Endothelial cell of umbilical vein (primary cell): ENCODE measurements at regions not wholly inside any gene's neighbourhood (a gene's known extent, or its start where the extent isn't known, plus 50 kb on each side); places are given as distances from the start of the nearest gene placed in this dataset.

ENCODE experiments used
- BruUV-seq: library from RNA; stranded (reverse); fragments of 400-500 nt; replicated peaks from 2 replicates; lab custom pipeline; 2021; lab: Mats Ljungman, UMichigan
- CTCF ChIA-PET: fragments of 300-600, 350-600 bp; sonication (Branson Sonifier 250); formaldehyde crosslinking; loops from one replicate; lab custom pipeline; 2021; ENCODE audit warnings: antibody characterized with exemption, inconsistent platforms; lab: Charles Lee
- POLR2A ChIA-PET: fragments of 300-600, 350-600 bp; sonication (Branson Sonifier 250); formaldehyde crosslinking; loops from one replicate; lab custom pipeline; 2021; ENCODE audit warnings: antibody characterized with exemption, inconsistent platforms; lab: Charles Lee
- DNase-seq: peaks from one replicate; pipeline ENCODE4 v3.0.0-alpha.2; 2011; ENCODE audit warnings: low read depth, low spot score
- FAIRE-seq: peaks from 2 replicates; lab custom pipeline; 2011; peaks lifted over from hg19 to GRCh38; lab: Jason Lieb, UNC
- H2AFZ ChIP-seq: 2 replicates; pipeline ENCODE4 v1.6.0; 2012; ENCODE audit warnings: low read depth, low read length, control low read depth, inconsistent platforms
- H3K27ac ChIP-seq: 2 replicates; pipeline ENCODE4 v1.5.1; 2011; ENCODE audit warnings: low read depth, mild to moderate bottlenecking, control low read depth, low read length, moderate library complexity; ENCODE audit not compliant: insufficient read depth
- H3K27me3 ChIP-seq, 2 experiments: 2 replicates each; pipeline versions ENCODE4 v1.6.0 to v1.6.1; 2011; ENCODE audit warnings: low read length in 2 of 2, mixed read lengths in 1 of 2; ENCODE audit not compliant: control insufficient read depth in 2 of 2, insufficient read depth in 2 of 2
- H3K36me3 ChIP-seq, 2 experiments: 2 replicates in 1 of 2; 3 replicates in 1 of 2; pipeline ENCODE4 v1.5.1; 2011; ENCODE audit warnings: low read length in 2 of 2, mild to moderate bottlenecking in 1 of 2, moderate library complexity in 1 of 2; ENCODE audit not compliant: control insufficient read depth in 2 of 2, insufficient read depth in 2 of 2; ENCODE audit errors: extremely low read depth in 1 of 2
- H3K4me1 ChIP-seq: 3 replicates; pipeline ENCODE4 v1.5.1; 2011; ENCODE audit warnings: mild to moderate bottlenecking, low read length; ENCODE audit not compliant: control insufficient read depth, insufficient read depth; ENCODE audit errors: extremely low read depth
- H3K4me2 ChIP-seq: 2 replicates; pipeline ENCODE4 v1.6.1; 2011; ENCODE audit warnings: low read length, control low read depth, mixed read lengths; ENCODE audit not compliant: insufficient read depth
- H3K4me3 ChIP-seq, 3 experiments: fragments of 200-600 bp in 1 of 3; sonication (generic), shearing (Covaris generic) in 1 of 3; replicated peaks in 1 of 3; 2 replicates each; pipeline ENCODE4 v1.5.1; 2011 to 2016; ENCODE audit warnings: control low read depth in 3 of 3, low read length in 3 of 3, mild to moderate bottlenecking in 2 of 3, inconsistent platforms in 1 of 3, low read depth in 1 of 3, moderate library complexity in 1 of 3; ENCODE audit not compliant: insufficient read depth in 1 of 3
- H3K79me2 ChIP-seq: 2 replicates; pipeline ENCODE4 v1.6.0; 2012; ENCODE audit warnings: low read length, inconsistent platforms; ENCODE audit not compliant: control insufficient read depth, insufficient read depth
- H3K9ac ChIP-seq: replicated peaks from 2 replicates; pipeline ENCODE3; 2011; ENCODE audit warnings: low read length, control low read depth; ENCODE audit not compliant: insufficient read depth; ENCODE audit errors: extremely low read depth
- H3K9me1 ChIP-seq: replicated peaks from 3 replicates; pipeline ENCODE4 v1.6.0; 2011; ENCODE audit warnings: mild to moderate bottlenecking, low read length; ENCODE audit not compliant: control insufficient read depth, insufficient read depth; ENCODE audit errors: extremely low read depth
- H3K9me3 ChIP-seq: replicated peaks from 2 replicates; pipeline ENCODE4 v1.5.1; 2012; ENCODE audit warnings: low read length, inconsistent platforms; ENCODE audit not compliant: control insufficient read depth, insufficient read depth
- H4K20me1 ChIP-seq: replicated peaks from 2 replicates; pipeline ENCODE3; 2011; ENCODE audit warnings: mild to moderate bottlenecking, low read length; ENCODE audit not compliant: control insufficient read depth, insufficient read depth; ENCODE audit errors: extremely low read depth
- EZH2 ChIP-seq: IDR thresholded peaks from 2 replicates; pipeline ENCODE4 v1.6.1; 2012; ENCODE audit warnings: borderline replicate concordance, low read depth, mild to moderate bottlenecking, moderate library complexity, low read length, inconsistent platforms; ENCODE audit not compliant: severe bottlenecking
- FOS ChIP-seq: IDR thresholded peaks from 2 replicates; pipeline ENCODE4 v1.6.1; 2011; ENCODE audit warnings: mild to moderate bottlenecking, low read length, moderate library complexity, borderline replicate concordance; ENCODE audit not compliant: insufficient read depth
- GATA2 ChIP-seq: IDR thresholded peaks from 2 replicates; pipeline ENCODE4 v1.7.0; 2011; ENCODE audit warnings: low read depth, mild to moderate bottlenecking, moderate library complexity, mixed read lengths, low read length; ENCODE audit not compliant: insufficient read length, insufficient read depth
- JUN ChIP-seq: IDR thresholded peaks from 2 replicates; pipeline ENCODE4 v1.6.1; 2011; ENCODE audit warnings: borderline replicate concordance, low read depth; ENCODE audit not compliant: insufficient read length, insufficient read depth
- MYC ChIP-seq: IDR thresholded peaks from one replicate; pipeline ENCODE4 v1.6.1; 2011; ENCODE audit warnings: mild to moderate bottlenecking, low read depth, low read length
- POLR2A ChIP-seq: IDR thresholded peaks from 2 replicates; pipeline ENCODE4 v1.6.1; 2012; ENCODE audit warnings: low read depth, mild to moderate bottlenecking, control low read depth, low read length
- POLR2AphosphoS5 ChIP-seq: IDR thresholded peaks from 2 replicates; pipeline ENCODE4 v1.6.1; 2012; ENCODE audit warnings: low read depth, mild to moderate bottlenecking, control low read depth, low read length, moderate library complexity; ENCODE audit not compliant: insufficient read depth
- dilution Hi-C: fragments of 300-500 bp; cut with MboI; formaldehyde crosslinking; loops from one replicate; pipeline ENCODE4 v1.15.0; 2019; ENCODE audit warnings: low sequenced_read_pairs; ENCODE audit not compliant: extremely low pct_ligation_motif_present
- intact Hi-C: fragments of 100-400 bp; cut with micrococcal nuclease; formaldehyde crosslinking; loops from one replicate; pipeline ENCODE4 v1.10.0; 2022
- TF ChIP-seq, protein P1 (sequence below), 2 donors: IDR thresholded peaks; 1 replicate in 1 of 2; 2 replicates in 1 of 2; pipeline ENCODE4 v1.5.1; 2011; ENCODE audit warnings: low read length in 2 of 2, mild to moderate bottlenecking in 2 of 2, moderate library complexity in 2 of 2, control low read depth in 1 of 2, inconsistent platforms in 1 of 2, low read depth in 1 of 2; ENCODE audit not compliant: insufficient read depth in 1 of 2; ENCODE audit errors: extremely low read depth in 1 of 2
- TF ChIP-seq, protein P2 (sequence below): IDR thresholded peaks from 2 replicates; pipeline ENCODE4 v1.6.1; 2011; ENCODE audit not compliant: insufficient read depth, insufficient read length

DNA sequence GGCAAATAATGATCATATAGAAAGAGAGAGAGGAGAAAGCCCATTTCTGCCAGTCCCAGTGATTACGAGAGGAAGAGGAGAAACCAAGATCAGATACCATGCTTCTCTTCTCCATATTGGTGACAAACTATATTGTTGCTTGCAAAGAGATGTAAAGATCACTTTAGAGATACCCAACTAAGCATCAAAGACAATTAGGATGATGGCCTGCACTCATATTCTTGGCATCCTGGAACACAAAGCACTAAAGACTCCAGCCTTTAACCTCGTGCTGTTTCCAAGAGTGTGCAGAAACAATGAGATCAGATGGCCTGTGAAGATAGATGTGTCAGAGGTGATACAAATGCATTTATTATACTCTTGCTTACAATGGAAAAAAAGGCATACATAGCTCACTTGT is 170.7 kb upstream of the TP63 start:
- no TSS peak for BruUV-seq
- intact Hi-C loops (no loop called here), dilution Hi-C loops (no loop called here)
- TF ChIP-seq, protein P1, sequence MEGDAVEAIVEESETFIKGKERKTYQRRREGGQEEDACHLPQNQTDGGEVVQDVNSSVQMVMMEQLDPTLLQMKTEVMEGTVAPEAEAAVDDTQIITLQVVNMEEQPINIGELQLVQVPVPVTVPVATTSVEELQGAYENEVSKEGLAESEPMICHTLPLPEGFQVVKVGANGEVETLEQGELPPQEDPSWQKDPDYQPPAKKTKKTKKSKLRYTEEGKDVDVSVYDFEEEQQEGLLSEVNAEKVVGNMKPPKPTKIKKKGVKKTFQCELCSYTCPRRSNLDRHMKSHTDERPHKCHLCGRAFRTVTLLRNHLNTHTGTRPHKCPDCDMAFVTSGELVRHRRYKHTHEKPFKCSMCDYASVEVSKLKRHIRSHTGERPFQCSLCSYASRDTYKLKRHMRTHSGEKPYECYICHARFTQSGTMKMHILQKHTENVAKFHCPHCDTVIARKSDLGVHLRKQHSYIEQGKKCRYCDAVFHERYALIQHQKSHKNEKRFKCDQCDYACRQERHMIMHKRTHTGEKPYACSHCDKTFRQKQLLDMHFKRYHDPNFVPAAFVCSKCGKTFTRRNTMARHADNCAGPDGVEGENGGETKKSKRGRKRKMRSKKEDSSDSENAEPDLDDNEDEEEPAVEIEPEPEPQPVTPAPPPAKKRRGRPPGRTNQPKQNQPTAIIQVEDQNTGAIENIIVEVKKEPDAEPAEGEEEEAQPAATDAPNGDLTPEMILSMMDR (IDR thresholded peaks at IDR 0.05; ENCODE audit: extremely low read depth in 1 of 2, insufficient read depth in 1 of 2, low read depth in 1 of 2, low read length in 2 of 2) = no peak
- TF ChIP-seq MYC = no peak
- ChIA-PET POLR2A (no interaction called here), CTCF (no interaction called here)
- no peak for DNase-seq
- Histone ChIP-seq H3K4me2 (no peak overlapping the region), H3K4me1 (no peaks in the 10 kb centered on the region), H3K9me3 (peaks cover 2% of the 10 kb centered on the region), H3K9me1 (no peaks in the 10 kb centered on the region), H3K79me2 (no peaks in the 10 kb centered on the region), H2AFZ (no peak overlapping the region), H4K20me1 (no peaks in the 10 kb centered on the region), H3K36me3 (no peaks in the 10 kb centered on the region), H3K9ac (no peak overlapping the region), H3K27me3 (no peaks in the 10 kb centered on the region), H3K4me3 (no peak overlapping the region), H3K27ac (no peak overlapping the region)
- no peak for FAIRE-seq

DNA sequence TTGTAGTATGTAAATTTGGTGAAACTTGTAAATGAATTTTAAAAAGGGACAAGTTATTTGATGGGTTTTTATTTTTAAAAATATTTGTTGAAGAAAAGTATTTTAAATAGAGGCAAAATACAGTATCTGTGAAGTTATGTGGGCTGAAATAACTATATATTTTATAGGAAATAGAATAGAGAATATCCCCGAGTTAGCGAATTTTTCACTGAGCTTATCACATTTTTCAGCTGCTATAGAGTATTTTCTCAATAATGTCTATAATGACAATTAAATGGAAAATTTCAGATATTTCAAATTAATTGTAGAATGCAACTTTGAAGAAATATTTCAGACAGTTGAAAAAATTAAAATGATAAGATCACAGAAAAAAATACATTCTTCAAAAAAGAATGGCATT is 166.4 kb upstream of the TP63 start:
- no peaks in the 10 kb centered on the region for H4K20me1 ChIP-seq
- BruUV-seq = no TSS peak
- no peak overlapping the region for H3K4me2 ChIP-seq
- no peaks in the 10 kb centered on the region for H3K4me1 ChIP-seq
- POLR2A ChIA-PET = no interaction called here
- FAIRE-seq (no peak), DNase-seq (no peak)
- no peak overlapping the region for H3K9ac ChIP-seq
- no peaks in the 10 kb centered on the region for H3K36me3 ChIP-seq
- no peak overlapping the region for H2AFZ ChIP-seq
- dilution Hi-C loops = no loop called here
- H3K9me1 ChIP-seq = no peaks in the 10 kb centered on the region
- H3K4me3 ChIP-seq = no peak overlapping the region
- intact Hi-C loops = no loop called here
- no peaks in the 10 kb centered on the region for H3K79me2 ChIP-seq
- no peak overlapping the region for H3K27ac ChIP-seq
- no peaks in the 10 kb centered on the region for H3K27me3 ChIP-seq
- no peaks in the 10 kb centered on the region for H3K9me3 ChIP-seq
- TF ChIP-seq MYC (no peak), GATA2 (no peak), FOS (no peak), JUN (no peak), POLR2A (no peak), EZH2 (no peak), POLR2AphosphoS5 (no peak)
- TF ChIP-seq, protein P1 (IDR thresholded peaks at IDR 0.05; ENCODE audit: extremely low read depth in 1 of 2, insufficient read depth in 1 of 2, low read depth in 1 of 2, low read length in 2 of 2) = no peak
- TF ChIP-seq, protein P2, sequence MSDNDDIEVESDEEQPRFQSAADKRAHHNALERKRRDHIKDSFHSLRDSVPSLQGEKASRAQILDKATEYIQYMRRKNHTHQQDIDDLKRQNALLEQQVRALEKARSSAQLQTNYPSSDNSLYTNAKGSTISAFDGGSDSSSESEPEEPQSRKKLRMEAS = no peak
- CTCF ChIA-PET = no interaction called here
